HG03571 (cell line): ENCODE measurements at regions not wholly inside any gene's neighbourhood (a gene's known extent, or its start where the extent isn't known, plus 50 kb on each side); places are given as distances from the start of the nearest gene placed in this dataset.

ENCODE experiments used
- ATAC-seq: cut with Tn5 transposase; IDR thresholded peaks from one replicate; pipeline ENCODE4 v1.9.1; 2021; ENCODE audit not compliant: unreplicated experiment

- no peak for ATAC-seq
Measured at GRCh38 chr5:93184041-93184440, 397.0 kb downstream of the NR2F1-AS1 start.

- ATAC-seq = no peak
Measured at GRCh38 chr5:93179466-93179865, 401.6 kb downstream of the NR2F1-AS1 start.

- no peak for ATAC-seq
Measured at GRCh38 chr5:93174930-93175329, 406.1 kb downstream of the NR2F1-AS1 start.

GRCh38 chr5:93165559-93165958 lies 415.5 kb downstream of the NR2F1-AS1 start:
- no peak for ATAC-seq

- no peak for ATAC-seq
Measured at GRCh38 chr5:93164690-93165089, 416.3 kb downstream of the NR2F1-AS1 start.

GRCh38 chr5:93163010-93163663 lies 417.9 kb downstream of the NR2F1-AS1 start:
- ATAC-seq = no peak

GRCh38 chr5:93161661-93162654 lies 419.1 kb downstream of the NR2F1-AS1 start:
- ATAC-seq = no peak

GRCh38 chr5:93158841-93159240 lies 422.2 kb downstream of the NR2F1-AS1 start:
- ATAC-seq = no peak

GRCh38 chr5:93156566-93156965 lies 424.5 kb downstream of the NR2F1-AS1 start:
- no peak for ATAC-seq

- ATAC-seq = no peak
Measured at GRCh38 chr5:93154535-93154934, 426.5 kb downstream of the NR2F1-AS1 start.

- ATAC-seq = no peak
Measured at GRCh38 chr5:93153461-93153860, 427.6 kb downstream of the NR2F1-AS1 start.

- ATAC-seq = no peak
Measured at GRCh38 chr5:93151896-93152295, 429.1 kb downstream of the NR2F1-AS1 start.

GRCh38 chr5:93151121-93151520 lies 429.9 kb downstream of the NR2F1-AS1 start:
- no peak for ATAC-seq

GRCh38 chr5:93150311-93151012 lies 430.6 kb downstream of the NR2F1-AS1 start:
- ATAC-seq = no peak

GRCh38 chr5:93145767-93146166 lies 435.3 kb downstream of the NR2F1-AS1 start:
- ATAC-seq = no peak

GRCh38 chr5:93145019-93145418 lies 436.0 kb downstream of the NR2F1-AS1 start:
- ATAC-seq = no peak

GRCh38 chr5:93141969-93142368 lies 439.1 kb downstream of the NR2F1-AS1 start:
- ATAC-seq = no peak

- no peak for ATAC-seq
Measured at GRCh38 chr5:93130624-93131490, 450.2 kb downstream of the NR2F1-AS1 start.

- ATAC-seq = no peak
Measured at GRCh38 chr5:93126634-93127033, 454.4 kb downstream of the NR2F1-AS1 start.

GRCh38 chr5:93123127-93123526 lies 457.9 kb downstream of the NR2F1-AS1 start:
- no peak for ATAC-seq

- no peak for ATAC-seq
Measured at GRCh38 chr5:93122446-93122845, 458.6 kb downstream of the NR2F1-AS1 start.
